ENCODE measurements at regions not wholly inside any gene's neighbourhood (a gene's known extent, or its start where the extent isn't known, plus 50 kb on each side); places are given as distances from the start of the nearest gene placed in this dataset.

DNA sequence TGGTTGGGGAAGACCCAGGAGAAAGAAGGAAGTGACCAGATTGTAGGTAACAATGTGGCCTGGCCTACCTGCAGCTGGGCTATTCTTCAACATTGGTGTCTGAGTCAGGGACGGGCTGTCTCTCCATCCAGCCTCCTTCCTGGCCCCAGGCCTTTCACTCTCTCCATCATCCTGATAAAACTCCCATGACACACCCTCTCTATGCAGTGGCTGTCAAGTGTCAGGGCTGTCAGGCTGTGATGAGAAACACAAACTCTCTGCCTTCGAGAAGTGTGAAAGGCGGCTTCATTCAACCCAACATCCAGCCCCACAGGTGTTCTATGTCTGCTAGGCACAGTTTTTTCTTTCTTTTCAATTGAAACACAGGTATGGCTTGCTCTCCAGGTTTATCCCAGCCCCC is 153.3 kb upstream of the VSTM2B start:
- no peak for TF ChIP-seq EGR1 (IDR thresholded peaks at IDR 0.05; ENCODE audit: borderline replicate concordance, low read depth, low read length)
- TF ChIP-seq TAF1 (IDR thresholded peaks at IDR 0.05; ENCODE audit: low read depth, low read length), result no peak
- TF ChIP-seq, protein P1, sequence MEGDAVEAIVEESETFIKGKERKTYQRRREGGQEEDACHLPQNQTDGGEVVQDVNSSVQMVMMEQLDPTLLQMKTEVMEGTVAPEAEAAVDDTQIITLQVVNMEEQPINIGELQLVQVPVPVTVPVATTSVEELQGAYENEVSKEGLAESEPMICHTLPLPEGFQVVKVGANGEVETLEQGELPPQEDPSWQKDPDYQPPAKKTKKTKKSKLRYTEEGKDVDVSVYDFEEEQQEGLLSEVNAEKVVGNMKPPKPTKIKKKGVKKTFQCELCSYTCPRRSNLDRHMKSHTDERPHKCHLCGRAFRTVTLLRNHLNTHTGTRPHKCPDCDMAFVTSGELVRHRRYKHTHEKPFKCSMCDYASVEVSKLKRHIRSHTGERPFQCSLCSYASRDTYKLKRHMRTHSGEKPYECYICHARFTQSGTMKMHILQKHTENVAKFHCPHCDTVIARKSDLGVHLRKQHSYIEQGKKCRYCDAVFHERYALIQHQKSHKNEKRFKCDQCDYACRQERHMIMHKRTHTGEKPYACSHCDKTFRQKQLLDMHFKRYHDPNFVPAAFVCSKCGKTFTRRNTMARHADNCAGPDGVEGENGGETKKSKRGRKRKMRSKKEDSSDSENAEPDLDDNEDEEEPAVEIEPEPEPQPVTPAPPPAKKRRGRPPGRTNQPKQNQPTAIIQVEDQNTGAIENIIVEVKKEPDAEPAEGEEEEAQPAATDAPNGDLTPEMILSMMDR (IDR thresholded peaks at IDR 0.05; ENCODE audit: control extremely low read depth in 1 of 3, insufficient read depth in 1 of 3, low read depth in 1 of 3, low read length in 3 of 3), result no peak
- no peak for TF ChIP-seq EZH2 (IDR thresholded peaks at IDR 0.05; ENCODE audit: low read depth, low read length, severe bottlenecking)
- TF ChIP-seq HDAC2 (IDR thresholded peaks at IDR 0.05; ENCODE audit: borderline replicate concordance in 1 of 2, low read depth in 2 of 2, low read length in 2 of 2), result no peak
- no peak for TF ChIP-seq POLR2A (IDR thresholded peaks at IDR 0.05; ENCODE audit: control extremely low read depth in 1 of 2, low read depth in 2 of 2, low read length in 2 of 2)
- TF ChIP-seq ZNF274 (IDR thresholded peaks at IDR 0.05; ENCODE audit: borderline replicate concordance, extremely low read depth, low read length), result no peak
- TF ChIP-seq MAFK (IDR thresholded peaks at IDR 0.05; ENCODE audit: low read depth, low read length), result no peak
